CD4-positive, alpha-beta T cell treated with Interleukin-6 at 100 ng/mL for 8 hours (primary cell): ENCODE measurements at regions not wholly inside any gene's neighbourhood (a gene's known extent, or its start where the extent isn't known, plus 50 kb on each side); places are given as distances from the start of the nearest gene placed in this dataset.

ENCODE experiments used
- DNase-seq: peaks from one replicate; pipeline ENCODE4 v3.0.0-alpha.2; 2020; ENCODE audit warnings: mixed read lengths, low spot score

DNA sequence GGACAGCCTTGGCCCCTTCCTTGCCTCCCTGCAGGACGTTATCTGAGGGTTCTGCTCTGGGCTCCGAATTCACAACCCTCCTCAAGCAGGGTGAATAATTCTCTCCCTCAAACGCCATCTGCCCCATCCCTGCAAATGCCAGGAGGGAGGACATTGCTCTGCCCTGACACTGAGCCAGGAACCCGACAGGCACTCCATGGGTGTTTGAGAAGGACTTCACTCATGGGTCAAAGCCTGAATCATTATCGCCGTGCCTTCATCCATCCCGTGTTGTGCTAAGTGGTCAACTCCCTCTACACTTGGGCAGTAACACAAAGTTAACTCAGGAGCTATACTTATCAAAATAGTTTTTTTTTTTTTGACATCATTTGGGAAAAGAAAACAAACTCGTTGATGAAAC lies 261.8 kb upstream of the IGF1R start:
- DNase-seq: no peak

DNA sequence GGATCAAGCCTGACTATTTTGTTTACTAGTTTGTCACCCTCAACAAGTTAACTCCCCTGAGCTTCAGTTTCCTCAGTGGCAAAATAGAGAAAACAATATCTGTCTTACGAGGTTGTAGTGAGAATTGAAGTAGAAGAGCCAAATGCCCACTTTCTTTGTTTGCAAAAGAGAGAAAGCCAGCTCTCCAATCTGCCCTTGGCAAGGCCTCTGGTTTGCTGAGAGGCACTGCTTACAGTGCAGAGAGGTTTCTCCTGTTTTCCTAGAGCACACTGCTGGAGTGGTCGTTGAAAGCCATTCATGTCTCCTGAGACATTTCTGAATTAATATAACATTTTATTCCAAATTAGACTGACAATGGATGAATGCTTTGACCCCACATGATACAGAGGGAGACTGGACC lies 260.5 kb upstream of the IGF1R start:
- no peak for DNase-seq

GRCh38 chr15:98390946-98391530 lies 257.3 kb upstream of the IGF1R start:
- DNase-seq: no peak

- DNase-seq: no peak
Measured at GRCh38 chr15:98391568-98391967, 256.8 kb upstream of the IGF1R start.

DNA sequence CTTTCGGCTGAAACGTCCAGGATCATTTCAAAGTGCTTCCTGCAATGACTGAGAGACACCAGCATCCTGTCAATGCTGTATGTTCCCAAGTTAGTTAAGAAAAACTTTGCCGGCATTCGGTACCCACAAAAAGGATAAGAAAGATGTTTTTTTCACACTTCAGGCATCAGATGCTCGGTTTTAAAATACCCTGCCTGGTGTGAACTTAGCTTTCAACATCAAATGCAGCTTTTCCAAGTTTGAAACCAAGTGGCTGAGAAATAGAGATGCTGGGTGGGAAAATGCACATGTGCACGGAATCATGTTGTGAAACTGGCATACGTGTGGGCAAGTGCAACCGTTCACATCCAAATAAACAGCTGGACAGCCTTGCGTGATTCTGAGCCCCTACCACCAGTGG lies 254.9 kb upstream of the IGF1R start:
- DNase-seq: no peak

DNA sequence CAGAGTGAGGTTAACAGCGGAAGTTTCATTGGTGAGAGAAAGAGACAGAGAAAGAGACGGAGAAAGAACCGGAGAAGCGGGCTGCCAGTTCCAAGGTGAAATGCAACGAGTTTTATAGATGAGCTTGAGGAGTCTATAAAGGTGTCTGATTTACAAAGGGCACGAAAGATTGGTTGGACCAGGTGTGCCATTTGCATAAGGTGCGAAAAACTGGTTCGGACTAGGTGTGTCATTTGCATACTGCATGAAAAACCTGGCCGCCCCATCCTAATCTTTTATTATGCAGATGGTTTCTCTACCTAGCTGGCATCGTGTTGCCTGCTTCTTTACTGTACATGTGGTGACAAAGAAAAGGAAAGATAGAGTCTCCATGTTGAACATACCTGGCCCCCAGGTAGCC lies 253.8 kb upstream of the IGF1R start:
- DNase-seq: no peak

- DNase-seq: no peak
Measured at GRCh38 chr15:98395974-98396610, 252.2 kb upstream of the IGF1R start.

DNA sequence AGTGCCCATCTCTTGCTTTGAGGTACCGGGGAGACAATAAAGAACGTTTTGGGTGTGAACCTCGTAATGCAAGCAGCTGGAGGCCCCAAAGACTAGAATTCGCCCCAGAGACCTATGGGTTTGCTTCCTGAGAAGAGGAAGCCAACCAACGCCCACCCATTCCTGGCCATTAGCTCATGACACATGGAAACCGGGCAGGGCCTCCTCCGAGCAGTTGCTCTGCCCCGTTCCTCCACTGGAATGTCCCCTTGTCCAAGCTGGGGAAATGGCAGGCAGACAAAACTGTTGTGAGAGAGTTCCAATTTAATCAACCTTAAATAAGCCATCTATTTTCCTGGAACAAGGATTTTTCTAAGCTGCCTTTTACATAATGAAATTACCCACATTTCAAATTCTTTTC lies 250.9 kb upstream of the IGF1R start:
- no peak for DNase-seq

DNA sequence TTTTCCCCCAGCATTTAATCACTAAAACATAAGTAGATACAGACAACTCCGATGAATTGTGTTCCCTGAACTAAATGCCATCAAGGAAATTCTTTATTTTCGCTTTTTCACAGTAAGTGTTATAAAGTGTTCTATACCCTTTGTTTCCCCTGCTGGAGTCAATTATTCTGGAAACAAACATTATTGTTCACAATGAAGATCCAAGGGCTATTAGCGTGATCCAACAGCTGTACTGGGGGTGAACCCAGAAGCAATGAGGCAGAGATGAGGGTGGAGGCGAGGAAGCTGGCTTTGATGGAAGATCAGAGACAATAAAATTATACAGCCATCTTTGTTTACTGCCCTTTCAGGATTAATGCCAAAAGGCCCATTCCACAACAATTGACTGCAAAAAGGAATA lies 250.3 kb upstream of the IGF1R start:
- DNase-seq: no peak

DNA sequence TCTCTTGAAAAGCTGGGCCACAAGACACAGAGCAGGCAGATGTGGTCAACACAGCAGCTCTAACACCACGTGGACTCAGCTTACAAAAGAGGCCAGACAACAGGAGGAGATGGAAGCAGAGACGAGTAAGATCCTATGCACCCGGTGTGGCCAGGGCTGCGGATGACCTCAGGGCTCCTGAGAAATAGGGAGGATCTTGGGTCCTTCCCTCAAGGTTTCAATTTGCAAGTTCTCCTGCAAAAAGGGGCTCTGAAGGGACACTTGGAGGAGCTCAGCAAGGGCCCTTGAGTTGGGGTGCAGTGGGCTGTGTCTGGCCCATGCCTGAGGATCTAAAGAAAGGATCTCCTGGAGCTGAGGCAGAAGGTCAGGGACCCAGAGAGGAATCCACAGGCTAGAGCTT lies 249.5 kb upstream of the IGF1R start:
- DNase-seq: no peak

- no peak for DNase-seq
Measured at GRCh38 chr15:98400120-98400519, 248.2 kb upstream of the IGF1R start.

- no peak for DNase-seq
Measured at GRCh38 chr15:98401029-98401428, 247.3 kb upstream of the IGF1R start.

DNA sequence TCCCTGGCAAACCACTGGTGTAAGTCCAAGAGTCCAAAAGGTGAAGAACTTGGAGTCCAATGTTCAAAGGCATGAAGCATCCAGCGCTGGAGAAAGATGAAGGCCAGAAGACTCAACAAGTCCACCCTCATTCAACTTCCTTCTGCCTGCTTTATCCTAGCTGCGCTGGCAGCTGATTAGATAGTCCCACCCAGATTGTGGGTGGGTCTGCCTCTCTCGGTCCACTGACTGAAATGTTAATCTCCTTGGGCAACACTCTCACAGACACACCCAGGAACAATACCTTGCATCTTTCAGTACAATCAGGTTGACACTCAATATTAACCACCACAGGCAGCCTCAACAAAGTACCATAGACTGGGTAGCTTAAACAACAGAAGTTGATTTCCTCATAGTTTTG lies 245.9 kb upstream of the IGF1R start:
- no peak for DNase-seq

DNA sequence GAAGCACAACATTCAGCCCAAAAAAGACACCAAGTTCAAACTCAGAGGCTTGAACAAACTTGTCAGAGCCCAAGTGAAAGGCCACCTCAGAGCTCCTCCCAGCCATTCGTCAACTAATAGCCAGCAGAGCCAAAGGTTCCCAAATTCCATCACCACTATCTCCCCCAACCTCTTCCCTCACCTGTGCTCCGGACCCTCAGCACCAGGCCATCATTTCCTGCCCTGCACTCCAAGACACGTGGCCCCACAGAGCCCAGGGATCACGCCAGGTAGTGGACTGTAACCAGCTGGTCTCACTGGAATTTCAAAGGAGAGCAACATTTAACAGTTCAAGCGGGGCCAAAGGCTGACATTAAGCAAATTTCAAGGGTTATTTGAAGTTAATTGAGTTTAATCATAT lies 245.2 kb upstream of the IGF1R start:
- no peak for DNase-seq

DNA sequence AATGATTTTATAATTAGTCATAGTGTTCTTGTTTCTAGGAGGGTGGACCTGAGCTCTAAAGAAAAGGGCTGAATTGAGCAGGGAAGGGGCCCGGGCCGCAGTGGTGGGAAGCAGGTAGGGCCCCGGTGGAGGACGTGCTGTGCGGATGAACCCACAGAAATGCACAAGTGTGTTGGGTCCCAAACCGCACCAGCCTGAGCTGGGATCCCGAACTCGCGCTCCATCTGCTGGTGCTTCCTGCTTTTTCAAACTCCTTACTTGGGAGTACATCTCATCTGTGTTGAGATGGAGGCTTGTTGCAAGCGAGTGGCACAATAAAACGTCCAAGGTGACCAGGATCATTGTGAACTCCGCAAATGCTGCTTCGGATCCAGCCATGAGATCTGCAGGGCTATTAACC lies 244.8 kb upstream of the IGF1R start:
- DNase-seq: no peak

GRCh38 chr15:98405013-98405412 lies 243.3 kb upstream of the IGF1R start:
- DNase-seq: no peak

DNA sequence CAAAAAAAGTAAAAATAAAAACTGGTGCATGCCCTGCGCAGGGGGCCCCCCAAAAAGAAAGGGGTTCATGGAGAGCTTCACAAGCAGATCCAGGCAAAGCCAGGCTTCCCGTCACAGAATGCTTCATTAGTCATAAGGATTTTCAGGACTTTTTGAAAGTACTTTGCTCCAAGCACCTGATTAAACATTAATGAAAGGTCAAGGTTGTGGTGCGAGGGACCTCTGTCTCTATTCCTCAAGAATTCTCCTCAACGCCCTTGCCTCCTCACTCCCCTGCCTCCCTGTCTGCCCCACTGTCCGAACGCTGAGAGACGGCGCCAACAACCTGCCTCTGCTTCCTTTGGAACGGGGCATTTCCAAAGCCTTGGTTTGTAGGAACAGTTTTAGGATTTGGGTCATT lies 240.1 kb upstream of the IGF1R start:
- no peak for DNase-seq

GRCh38 chr15:98410328-98410727 lies 238.0 kb upstream of the IGF1R start:
- no peak for DNase-seq

DNA sequence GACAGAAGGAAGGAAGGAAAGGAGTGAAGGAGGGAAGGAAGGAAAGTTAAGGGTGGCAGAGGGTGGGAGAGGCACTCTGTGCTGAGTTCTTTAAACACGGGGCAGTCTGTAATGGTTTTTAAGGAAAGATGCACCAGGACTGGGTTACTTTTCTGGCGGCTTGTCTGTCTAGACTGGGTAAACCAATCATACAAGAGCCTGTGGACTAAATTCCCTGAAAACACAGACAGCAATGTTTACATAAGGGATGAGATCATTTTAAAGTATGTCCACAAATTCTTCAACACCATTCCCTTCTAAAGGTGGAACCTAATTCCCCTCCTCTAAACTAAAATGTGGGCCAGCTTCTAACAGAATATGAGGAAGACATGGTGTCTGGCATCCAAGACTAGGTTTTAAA lies 235.5 kb upstream of the IGF1R start:
- no peak for DNase-seq

- no peak for DNase-seq
Measured at GRCh38 chr15:98413933-98414546, 234.3 kb upstream of the IGF1R start.

- no peak for DNase-seq
Measured at GRCh38 chr15:98416222-98416855, 232.0 kb upstream of the IGF1R start.

GRCh38 chr15:98417346-98417745 lies 231.0 kb upstream of the IGF1R start:
- no peak for DNase-seq

DNA sequence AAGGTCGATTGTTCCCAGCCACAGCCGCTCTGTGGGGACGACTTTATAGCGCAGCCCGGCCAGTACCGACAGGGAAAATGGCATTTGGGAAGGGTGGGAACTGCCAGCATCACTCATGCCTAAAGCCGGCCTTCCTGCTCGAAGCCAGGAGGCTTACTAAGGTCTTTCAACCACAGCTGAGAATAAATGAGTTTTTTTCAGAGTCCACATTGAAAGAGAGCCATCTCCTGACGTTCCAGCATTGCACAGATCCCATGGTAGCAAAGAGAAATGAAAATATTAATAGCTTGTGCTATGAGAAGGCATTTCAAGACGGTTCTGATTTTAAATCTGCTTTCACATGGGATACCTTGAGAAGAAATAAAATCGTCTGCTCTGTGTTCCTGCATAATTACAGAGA lies 230.2 kb upstream of the IGF1R start:
- no peak for DNase-seq
